ENCODE measurements at regions not wholly inside any gene's neighbourhood (a gene's known extent, or its start where the extent isn't known, plus 50 kb on each side); places are given as distances from the start of the nearest gene placed in this dataset.

DNA sequence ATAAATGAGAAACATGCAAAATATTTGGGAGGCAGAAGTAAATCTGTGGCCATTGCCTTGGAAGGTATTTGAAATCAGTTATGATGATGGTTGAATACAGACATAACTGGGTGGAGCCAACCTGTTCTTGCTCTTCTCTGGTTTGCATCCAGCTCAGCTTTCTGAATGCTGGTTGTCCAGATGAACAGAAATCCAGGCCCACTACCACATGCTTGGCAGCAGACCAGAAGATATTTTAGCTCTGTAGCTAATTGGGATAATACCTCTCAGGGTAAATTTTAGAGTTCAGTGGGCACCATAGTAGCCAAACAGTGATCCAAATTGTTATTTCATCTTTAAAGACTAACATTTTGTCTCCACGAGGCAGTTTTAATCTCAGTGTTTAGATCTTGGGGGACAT is 308.3 kb downstream of the RAB38 start:
- Histone ChIP-seq H3K27ac (ENCODE audit: low read depth) (no peak overlapping the region), H3K4me3 (no peak overlapping the region), H2AFZ (no peak overlapping the region), H3K79me2 (replicated peaks; ENCODE audit: insufficient read depth) (no peaks in the 10 kb centered on the region), H3K9me2 (ENCODE audit: insufficient read depth) (no peaks in the 10 kb centered on the region), H3K4me1 (ENCODE audit: insufficient read depth) (no peaks in the 10 kb centered on the region), H3K27me3 (ENCODE audit: insufficient read depth) (no peaks in the 10 kb centered on the region), H3K36me3 (ENCODE audit: insufficient read depth) (no peaks in the 10 kb centered on the region), H4K20me1 (replicated peaks; ENCODE audit: insufficient read depth) (no peaks in the 10 kb centered on the region), H3K4me2 (no peak overlapping the region), H3F3A (replicated peaks; ENCODE audit: low read depth) (no peaks in the 10 kb centered on the region)
- H3K27me3 Mint-ChIP-seq (ENCODE audit: insufficient read depth, low read depth, poor library complexity) = peaks cover 2% of the 10 kb centered on the region
- no peak for ATAC-seq
- no peaks in the 10 kb centered on the region for H3K4me1 Mint-ChIP-seq
- H3K27ac Mint-ChIP-seq = no peak overlapping the region
- no peak overlapping the region for H3K4me3 Mint-ChIP-seq
- H3K9me3 Mint-ChIP-seq = no peaks in the 10 kb centered on the region
- H3K36me3 Mint-ChIP-seq (ENCODE audit: low read depth) = no peaks in the 10 kb centered on the region
- TF ChIP-seq CREB1 (CRISPR knock-in tag; IDR thresholded peaks at IDR 0.05; ENCODE audit: low read depth) (no peak), EZH2phosphoT487 (IDR thresholded peaks at IDR 0.05; ENCODE audit: unreplicated experiment) (no peak), NANOG (IDR thresholded peaks at IDR 0.05; ENCODE audit: borderline replicate concordance) (no peak), JUNB (IDR thresholded peaks at IDR 0.05; ENCODE audit: unreplicated experiment) (no peak), ZNF331 (CRISPR knock-in tag; IDR thresholded peaks at IDR 0.05; ENCODE audit: low read depth) (no peak), STAT1 (IDR thresholded peaks at IDR 0.05; ENCODE audit: unreplicated experiment) (no peak), POLR2AphosphoS5 (IDR thresholded peaks at IDR 0.05; ENCODE audit: low read depth) (no peak), ZNF114 (CRISPR knock-in tag; IDR thresholded peaks at IDR 0.05) (no peak), EZH2 (IDR thresholded peaks at IDR 0.05; ENCODE audit: low read depth, unreplicated experiment) (no peak)
- TF ChIP-seq, protein P1, sequence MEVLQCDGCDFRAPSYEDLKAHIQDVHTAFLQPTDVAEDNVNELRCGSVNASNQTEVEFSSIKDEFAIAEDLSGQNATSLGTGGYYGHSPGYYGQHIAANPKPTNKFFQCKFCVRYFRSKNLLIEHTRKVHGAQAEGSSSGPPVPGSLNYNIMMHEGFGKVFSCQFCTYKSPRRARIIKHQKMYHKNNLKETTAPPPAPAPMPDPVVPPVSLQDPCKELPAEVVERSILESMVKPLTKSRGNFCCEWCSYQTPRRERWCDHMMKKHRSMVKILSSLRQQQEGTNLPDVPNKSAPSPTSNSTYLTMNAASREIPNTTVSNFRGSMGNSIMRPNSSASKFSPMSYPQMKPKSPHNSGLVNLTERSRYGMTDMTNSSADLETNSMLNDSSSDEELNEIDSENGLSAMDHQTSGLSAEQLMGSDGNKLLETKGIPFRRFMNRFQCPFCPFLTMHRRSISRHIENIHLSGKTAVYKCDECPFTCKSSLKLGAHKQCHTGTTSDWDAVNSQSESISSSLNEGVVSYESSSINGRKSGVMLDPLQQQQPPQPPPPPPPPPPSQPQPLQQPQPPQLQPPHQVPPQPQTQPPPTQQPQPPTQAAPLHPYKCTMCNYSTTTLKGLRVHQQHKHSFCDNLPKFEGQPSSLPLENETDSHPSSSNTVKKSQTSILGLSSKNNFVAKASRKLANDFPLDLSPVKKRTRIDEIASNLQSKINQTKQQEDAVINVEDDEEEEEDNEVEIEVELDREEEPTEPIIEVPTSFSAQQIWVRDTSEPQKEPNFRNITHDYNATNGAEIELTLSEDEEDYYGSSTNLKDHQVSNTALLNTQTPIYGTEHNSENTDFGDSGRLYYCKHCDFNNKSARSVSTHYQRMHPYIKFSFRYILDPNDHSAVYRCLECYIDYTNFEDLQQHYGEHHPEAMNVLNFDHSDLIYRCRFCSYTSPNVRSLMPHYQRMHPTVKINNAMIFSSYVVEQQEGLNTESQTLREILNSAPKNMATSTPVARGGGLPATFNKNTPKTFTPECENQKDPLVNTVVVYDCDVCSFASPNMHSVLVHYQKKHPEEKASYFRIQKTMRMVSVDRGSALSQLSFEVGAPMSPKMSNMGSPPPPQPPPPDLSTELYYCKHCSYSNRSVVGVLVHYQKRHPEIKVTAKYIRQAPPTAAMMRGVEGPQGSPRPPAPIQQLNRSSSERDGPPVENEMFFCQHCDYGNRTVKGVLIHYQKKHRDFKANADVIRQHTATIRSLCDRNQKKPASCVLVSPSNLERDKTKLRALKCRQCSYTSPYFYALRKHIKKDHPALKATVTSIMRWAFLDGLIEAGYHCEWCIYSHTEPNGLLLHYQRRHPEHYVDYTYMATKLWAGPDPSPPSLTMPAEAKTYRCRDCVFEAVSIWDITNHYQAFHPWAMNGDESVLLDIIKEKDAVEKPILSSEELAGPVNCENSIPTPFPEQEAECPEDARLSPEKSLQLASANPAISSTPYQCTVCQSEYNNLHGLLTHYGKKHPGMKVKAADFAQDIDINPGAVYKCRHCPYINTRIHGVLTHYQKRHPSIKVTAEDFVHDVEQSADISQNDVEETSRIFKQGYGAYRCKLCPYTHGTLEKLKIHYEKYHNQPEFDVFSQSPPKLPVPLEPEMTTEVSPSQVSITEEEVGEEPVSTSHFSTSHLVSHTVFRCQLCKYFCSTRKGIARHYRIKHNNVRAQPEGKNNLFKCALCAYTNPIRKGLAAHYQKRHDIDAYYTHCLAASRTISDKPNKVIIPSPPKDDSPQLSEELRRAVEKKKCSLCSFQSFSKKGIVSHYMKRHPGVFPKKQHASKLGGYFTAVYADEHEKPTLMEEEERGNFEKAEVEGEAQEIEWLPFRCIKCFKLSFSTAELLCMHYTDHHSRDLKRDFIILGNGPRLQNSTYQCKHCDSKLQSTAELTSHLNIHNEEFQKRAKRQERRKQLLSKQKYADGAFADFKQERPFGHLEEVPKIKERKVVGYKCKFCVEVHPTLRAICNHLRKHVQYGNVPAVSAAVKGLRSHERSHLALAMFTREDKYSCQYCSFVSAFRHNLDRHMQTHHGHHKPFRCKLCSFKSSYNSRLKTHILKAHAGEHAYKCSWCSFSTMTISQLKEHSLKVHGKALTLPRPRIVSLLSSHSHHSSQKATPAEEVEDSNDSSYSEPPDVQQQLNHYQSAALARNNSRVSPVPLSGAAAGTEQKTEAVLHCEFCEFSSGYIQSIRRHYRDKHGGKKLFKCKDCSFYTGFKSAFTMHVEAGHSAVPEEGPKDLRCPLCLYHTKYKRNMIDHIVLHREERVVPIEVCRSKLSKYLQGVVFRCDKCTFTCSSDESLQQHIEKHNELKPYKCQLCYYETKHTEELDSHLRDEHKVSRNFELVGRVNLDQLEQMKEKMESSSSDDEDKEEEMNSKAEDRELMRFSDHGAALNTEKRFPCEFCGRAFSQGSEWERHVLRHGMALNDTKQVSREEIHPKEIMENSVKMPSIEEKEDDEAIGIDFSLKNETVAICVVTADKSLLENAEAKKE (CRISPR knock-in tag; IDR thresholded peaks at IDR 0.05) = no peak
- TF ChIP-seq, protein P2, sequence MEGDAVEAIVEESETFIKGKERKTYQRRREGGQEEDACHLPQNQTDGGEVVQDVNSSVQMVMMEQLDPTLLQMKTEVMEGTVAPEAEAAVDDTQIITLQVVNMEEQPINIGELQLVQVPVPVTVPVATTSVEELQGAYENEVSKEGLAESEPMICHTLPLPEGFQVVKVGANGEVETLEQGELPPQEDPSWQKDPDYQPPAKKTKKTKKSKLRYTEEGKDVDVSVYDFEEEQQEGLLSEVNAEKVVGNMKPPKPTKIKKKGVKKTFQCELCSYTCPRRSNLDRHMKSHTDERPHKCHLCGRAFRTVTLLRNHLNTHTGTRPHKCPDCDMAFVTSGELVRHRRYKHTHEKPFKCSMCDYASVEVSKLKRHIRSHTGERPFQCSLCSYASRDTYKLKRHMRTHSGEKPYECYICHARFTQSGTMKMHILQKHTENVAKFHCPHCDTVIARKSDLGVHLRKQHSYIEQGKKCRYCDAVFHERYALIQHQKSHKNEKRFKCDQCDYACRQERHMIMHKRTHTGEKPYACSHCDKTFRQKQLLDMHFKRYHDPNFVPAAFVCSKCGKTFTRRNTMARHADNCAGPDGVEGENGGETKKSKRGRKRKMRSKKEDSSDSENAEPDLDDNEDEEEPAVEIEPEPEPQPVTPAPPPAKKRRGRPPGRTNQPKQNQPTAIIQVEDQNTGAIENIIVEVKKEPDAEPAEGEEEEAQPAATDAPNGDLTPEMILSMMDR (conservative IDR thresholded peaks at IDR 0.05; ENCODE audit: low read depth in 2 of 2) = no peak
- TF ChIP-seq, protein P3, sequence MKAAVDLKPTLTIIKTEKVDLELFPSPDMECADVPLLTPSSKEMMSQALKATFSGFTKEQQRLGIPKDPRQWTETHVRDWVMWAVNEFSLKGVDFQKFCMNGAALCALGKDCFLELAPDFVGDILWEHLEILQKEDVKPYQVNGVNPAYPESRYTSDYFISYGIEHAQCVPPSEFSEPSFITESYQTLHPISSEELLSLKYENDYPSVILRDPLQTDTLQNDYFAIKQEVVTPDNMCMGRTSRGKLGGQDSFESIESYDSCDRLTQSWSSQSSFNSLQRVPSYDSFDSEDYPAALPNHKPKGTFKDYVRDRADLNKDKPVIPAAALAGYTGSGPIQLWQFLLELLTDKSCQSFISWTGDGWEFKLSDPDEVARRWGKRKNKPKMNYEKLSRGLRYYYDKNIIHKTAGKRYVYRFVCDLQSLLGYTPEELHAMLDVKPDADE (IDR thresholded peaks at IDR 0.05) = no peak
- TF ChIP-seq, protein P4, sequence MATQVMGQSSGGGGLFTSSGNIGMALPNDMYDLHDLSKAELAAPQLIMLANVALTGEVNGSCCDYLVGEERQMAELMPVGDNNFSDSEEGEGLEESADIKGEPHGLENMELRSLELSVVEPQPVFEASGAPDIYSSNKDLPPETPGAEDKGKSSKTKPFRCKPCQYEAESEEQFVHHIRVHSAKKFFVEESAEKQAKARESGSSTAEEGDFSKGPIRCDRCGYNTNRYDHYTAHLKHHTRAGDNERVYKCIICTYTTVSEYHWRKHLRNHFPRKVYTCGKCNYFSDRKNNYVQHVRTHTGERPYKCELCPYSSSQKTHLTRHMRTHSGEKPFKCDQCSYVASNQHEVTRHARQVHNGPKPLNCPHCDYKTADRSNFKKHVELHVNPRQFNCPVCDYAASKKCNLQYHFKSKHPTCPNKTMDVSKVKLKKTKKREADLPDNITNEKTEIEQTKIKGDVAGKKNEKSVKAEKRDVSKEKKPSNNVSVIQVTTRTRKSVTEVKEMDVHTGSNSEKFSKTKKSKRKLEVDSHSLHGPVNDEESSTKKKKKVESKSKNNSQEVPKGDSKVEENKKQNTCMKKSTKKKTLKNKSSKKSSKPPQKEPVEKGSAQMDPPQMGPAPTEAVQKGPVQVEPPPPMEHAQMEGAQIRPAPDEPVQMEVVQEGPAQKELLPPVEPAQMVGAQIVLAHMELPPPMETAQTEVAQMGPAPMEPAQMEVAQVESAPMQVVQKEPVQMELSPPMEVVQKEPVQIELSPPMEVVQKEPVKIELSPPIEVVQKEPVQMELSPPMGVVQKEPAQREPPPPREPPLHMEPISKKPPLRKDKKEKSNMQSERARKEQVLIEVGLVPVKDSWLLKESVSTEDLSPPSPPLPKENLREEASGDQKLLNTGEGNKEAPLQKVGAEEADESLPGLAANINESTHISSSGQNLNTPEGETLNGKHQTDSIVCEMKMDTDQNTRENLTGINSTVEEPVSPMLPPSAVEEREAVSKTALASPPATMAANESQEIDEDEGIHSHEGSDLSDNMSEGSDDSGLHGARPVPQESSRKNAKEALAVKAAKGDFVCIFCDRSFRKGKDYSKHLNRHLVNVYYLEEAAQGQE (IDR thresholded peaks at IDR 0.05; ENCODE audit: unreplicated experiment) = no peak
- DNase-seq (ENCODE audit: low spot score) = no peak

Measured in GM23338 (cell line).